Tibial nerve (tissue), 4 donors: ENCODE measurements at regions not wholly inside any gene's neighbourhood (a gene's known extent, or its start where the extent isn't known, plus 50 kb on each side); places are given as distances from the start of the nearest gene placed in this dataset.
A peak's percentile ranks its signal among the peaks of the same experiment; 100 is the strongest.

Source experiments
- DNase-seq, 2 donors: peaks; one replicate each; pipeline ENCODE4 v3.0.0-alpha.2; 2019; ENCODE audit warnings: low spot score in 2 of 2
- H3K27ac ChIP-seq, 4 donors: fragments of 200-600 bp; sonication (generic) in 3 of 4; one replicate each; pipeline ENCODE4 v1.5.1; 2017 to 2019; ENCODE audit warnings: mild to moderate bottlenecking in 1 of 4
- H3K27me3 ChIP-seq, 2 donors: fragments of 200-600 bp; sonication (generic) in 1 of 2; one replicate each; pipeline versions ENCODE4 v1.5.1 to v1.6.0; 2017 to 2019
- H3K36me3 ChIP-seq, 3 donors: fragments of 200-600 bp; sonication (generic); one replicate each; pipeline ENCODE4 v1.5.1; 2018 to 2019
- H3K4me1 ChIP-seq, 4 donors: fragments of 200-600 bp; sonication (generic) in 3 of 4; one replicate each; pipeline ENCODE4 v1.5.1; 2017 to 2019
- H3K4me3 ChIP-seq, 4 donors: fragments of 200-600 bp; sonication (generic) in 3 of 4; one replicate each; pipeline ENCODE4 v1.5.1; 2017 to 2019; ENCODE audit warnings: mild to moderate bottlenecking in 1 of 4, moderate library complexity in 1 of 4
- H3K9me3 ChIP-seq, 4 donors: fragments of 200-600 bp; sonication (generic) in 3 of 4; one replicate each; pipeline ENCODE4 v1.5.1; 2017 to 2019
- CTCF ChIP-seq, 5 experiments: fragments of 200-600 bp in 3 of 5; fragments of 450-650 bp in 2 of 5; sonication (generic) in 3 of 5; IDR thresholded peaks; one replicate each; pipeline ENCODE4 v1.5.1; 2016 to 2019; ENCODE audit warnings: antibody characterized with exemption in 5 of 5, mild to moderate bottlenecking in 3 of 5, moderate library complexity in 2 of 5
- EP300 ChIP-seq, 2 donors: sonication (generic); formaldehyde crosslinking; IDR thresholded peaks; one replicate each; pipeline ENCODE4 v1.6.1; 2017; ENCODE audit warnings: antibody characterized with exemption in 2 of 2, mild to moderate bottlenecking in 1 of 2
- POLR2A ChIP-seq, 2 donors: fragments of 450-650 bp; IDR thresholded peaks; one replicate each; pipeline ENCODE4 v1.6.1; 2017; ENCODE audit warnings: antibody characterized with exemption in 2 of 2, mild to moderate bottlenecking in 2 of 2, moderate library complexity in 2 of 2
- WGBS, 2 donors: methylation state at CpG; one replicate each; pipeline ENCODE4 v1.1.5; 2018; 5-methylcytosine and 5-hydroxymethylcytosine counted together

- peaks cover 0 to 16% (median 0%) of the 10 kb centered on the region in 4 donors for H3K4me1 ChIP-seq
- WGBS, 2 donors, result 94 to 97% methylated on average over 23 of the region's 23 CpGs
- no peaks in the 10 kb centered on the region for H3K36me3 ChIP-seq
- H3K27me3 ChIP-seq, result no peaks in the 10 kb centered on the region
- no peak for TF ChIP-seq CTCF (IDR thresholded peaks at IDR 0.05)
- no peak for TF ChIP-seq EP300 (IDR thresholded peaks at IDR 0.05)
- TF ChIP-seq POLR2A (IDR thresholded peaks at IDR 0.05), result no peak
- H3K4me3 ChIP-seq, result no peak overlapping the region
- DNase-seq, result no peak
- no peak overlapping the region for H3K27ac ChIP-seq
- H3K9me3 ChIP-seq, result no peaks in the 10 kb centered on the region
These were observed 143.0 kb upstream of the TARS1 start for GRCh38 chr5:33297760-33298216.

GRCh38 chr5:33299621-33300208 is 141.1 kb upstream of the TARS1 start:
- Histone ChIP-seq H3K4me1 (peaks cover 0 to 27% (median 0%) of the 10 kb centered on the region in 4 donors), H3K36me3 (no peaks in the 10 kb centered on the region), H3K9me3 (no peaks in the 10 kb centered on the region), H3K4me3 (no peak overlapping the region), H3K27ac (peak overlapping the region in 2 of 4 donors; percentile 55 to 63), H3K27me3 (no peaks in the 10 kb centered on the region)
- TF ChIP-seq CTCF (IDR thresholded peaks at IDR 0.05) (peak in 4 of 5 experiments; percentile 25 to 54 (median 31)), EP300 (IDR thresholded peaks at IDR 0.05) (peak in 1 of 2 donors; percentile 28), POLR2A (IDR thresholded peaks at IDR 0.05) (no peak)
- DNase-seq, result no peak
- WGBS, 2 donors, result 15 to 25% methylated on average over 5 of the region's 5 CpGs

- no peaks in the 10 kb centered on the region for H3K27me3 ChIP-seq
- 39 to 41% methylated on average over 3 of the region's 3 CpGs for WGBS, 2 donors
- no peak for DNase-seq
- H3K4me1 ChIP-seq, result peaks cover 0 to 27% (median 0%) of the 10 kb centered on the region in 4 donors
- H3K4me3 ChIP-seq, result no peak overlapping the region
- no peak for TF ChIP-seq CTCF (IDR thresholded peaks at IDR 0.05)
- TF ChIP-seq EP300 (IDR thresholded peaks at IDR 0.05), result no peak
- TF ChIP-seq POLR2A (IDR thresholded peaks at IDR 0.05), result no peak
- no peaks in the 10 kb centered on the region for H3K36me3 ChIP-seq
- H3K27ac ChIP-seq, result peak overlapping the region in 2 of 4 donors; percentile 55 to 63
- H3K9me3 ChIP-seq, result no peaks in the 10 kb centered on the region
These were observed 140.5 kb upstream of the TARS1 start for GRCh38 chr5:33300209-33300742.

- Histone ChIP-seq H3K36me3 (no peaks in the 10 kb centered on the region), H3K4me3 (no peak overlapping the region), H3K4me1 (peaks cover 0 to 32% (median 0%) of the 10 kb centered on the region in 4 donors), H3K27me3 (no peaks in the 10 kb centered on the region), H3K9me3 (no peaks in the 10 kb centered on the region), H3K27ac (no peak overlapping the region)
- 47 to 51% methylated on average over 1 of the region's 1 CpG for WGBS, 2 donors
- no peak for DNase-seq
- TF ChIP-seq POLR2A (IDR thresholded peaks at IDR 0.05), result no peak
- TF ChIP-seq EP300 (IDR thresholded peaks at IDR 0.05), result no peak
- no peak for TF ChIP-seq CTCF (IDR thresholded peaks at IDR 0.05)
These were observed 137.1 kb upstream of the TARS1 start for GRCh38 chr5:33303579-33304095.

GRCh38 chr5:33304601-33305000 is 136.2 kb upstream of the TARS1 start:
- no peaks in the 10 kb centered on the region for H3K27me3 ChIP-seq
- DNase-seq, result no peak
- WGBS, 2 donors, result 96 to 100% methylated on average over 1 of the region's 1 CpG

More at GRCh38 chr5:33304601-33305000, 136.2 kb upstream of the TARS1 start:
- TF ChIP-seq POLR2A (IDR thresholded peaks at IDR 0.05) (no peak), EP300 (IDR thresholded peaks at IDR 0.05) (no peak), CTCF (IDR thresholded peaks at IDR 0.05) (no peak)
- Histone ChIP-seq H3K4me1 (peaks cover 0 to 34% (median 0%) of the 10 kb centered on the region in 4 donors), H3K36me3 (no peaks in the 10 kb centered on the region), H3K4me3 (no peak overlapping the region), H3K9me3 (no peaks in the 10 kb centered on the region), H3K27ac (no peak overlapping the region)
